ENCODE measurements at regions not wholly inside any gene's neighbourhood (a gene's known extent, or its start where the extent isn't known, plus 50 kb on each side); places are given as distances from the start of the nearest gene placed in this dataset.

- H3K27me3 ChIP-seq (ENCODE audit: control insufficient read depth in 3 of 3, insufficient read depth in 3 of 3, low read length in 3 of 3), result peaks cover 20 to 63% (median 28%) of the 10 kb centered on the region in 3 donors
- DNase-seq, result peak in 1 of 2 donors; percentile 39
- no peak for FAIRE-seq
- peak overlapping the region in 2 of 3 donors; percentile 32 to 38 for H3K27ac ChIP-seq (ENCODE audit: low read depth in 1 of 3, low read length in 2 of 3)
- no peaks in the 10 kb centered on the region for H3K36me3 ChIP-seq (ENCODE audit: control insufficient read depth in 3 of 3, insufficient read depth in 2 of 3, low read depth in 1 of 3, low read length in 3 of 3)
- 2 to 3% (median 2%) methylated on average over 42 to 43 of the region's 43 CpGs for WGBS, 3 donors
- peak overlapping the region in 1 of 3 donors; percentile 36 for H3K4me3 ChIP-seq (ENCODE audit: low read depth in 1 of 3, low read length in 3 of 3)
- H3K4me1 ChIP-seq (ENCODE audit: control insufficient read depth in 3 of 3, insufficient read depth in 2 of 3, low read depth in 1 of 3, low read length in 2 of 3), result peaks cover 0 to 6% (median 4%) of the 10 kb centered on the region in 3 donors
- no peaks in the 10 kb centered on the region for H3K9me3 ChIP-seq (ENCODE audit: control insufficient read depth in 2 of 2, insufficient read depth in 1 of 2, low read depth in 1 of 2, low read length in 1 of 2)
Measured at GRCh38 chr19:30224689-30225606, 147.2 kb upstream of the ZNF536 start.

- Histone ChIP-seq H3K9me3 (ENCODE audit: control insufficient read depth in 2 of 2, insufficient read depth in 1 of 2, low read depth in 1 of 2, low read length in 1 of 2) (no peaks in the 10 kb centered on the region), H3K27ac (ENCODE audit: low read depth in 1 of 3, low read length in 2 of 3) (peak overlapping the region in 1 of 3 donors; percentile 38), H3K4me3 (ENCODE audit: low read depth in 1 of 3, low read length in 3 of 3) (peak overlapping the region in 1 of 3 donors; percentile 25), H3K36me3 (ENCODE audit: control insufficient read depth in 3 of 3, insufficient read depth in 2 of 3, low read depth in 1 of 3, low read length in 3 of 3) (no peaks in the 10 kb centered on the region), H3K4me1 (ENCODE audit: control insufficient read depth in 3 of 3, insufficient read depth in 2 of 3, low read depth in 1 of 3, low read length in 2 of 3) (peaks cover 0 to 6% (median 4%) of the 10 kb centered on the region in 3 donors), H3K27me3 (ENCODE audit: control insufficient read depth in 3 of 3, insufficient read depth in 3 of 3, low read length in 3 of 3) (peaks cover 22 to 71% (median 28%) of the 10 kb centered on the region in 3 donors)
- FAIRE-seq, result no peak
- no peak for DNase-seq
- 1 to 5% (median 1%) methylated on average over 46 to 84 of the region's 84 CpGs for WGBS, 3 donors
Measured at GRCh38 chr19:30225676-30226463, 146.3 kb upstream of the ZNF536 start.

GRCh38 chr19:30226464-30227011, 145.6 kb upstream of the ZNF536 start:
- Histone ChIP-seq H3K36me3 (ENCODE audit: control insufficient read depth in 3 of 3, insufficient read depth in 2 of 3, low read depth in 1 of 3, low read length in 3 of 3) (no peaks in the 10 kb centered on the region), H3K9me3 (ENCODE audit: control insufficient read depth in 2 of 2, insufficient read depth in 1 of 2, low read depth in 1 of 2, low read length in 1 of 2) (no peaks in the 10 kb centered on the region), H3K4me3 (ENCODE audit: low read depth in 1 of 3, low read length in 3 of 3) (peak overlapping the region in 2 of 3 donors; percentile 11 to 46), H3K27me3 (ENCODE audit: control insufficient read depth in 3 of 3, insufficient read depth in 3 of 3, low read length in 3 of 3) (peaks cover 27 to 78% (median 28%) of the 10 kb centered on the region in 3 donors), H3K4me1 (ENCODE audit: control insufficient read depth in 3 of 3, insufficient read depth in 2 of 3, low read depth in 1 of 3, low read length in 2 of 3) (peaks cover 0 to 6% (median 4%) of the 10 kb centered on the region in 3 donors), H3K27ac (ENCODE audit: low read depth in 1 of 3, low read length in 2 of 3) (peak overlapping the region in 1 of 3 donors; percentile 38)
- WGBS, 3 donors, result 2 to 5% (median 3%) methylated on average over 29 of the region's 29 CpGs
- peak in 1 of 2 donors; percentile 32 for DNase-seq
- no peak for FAIRE-seq

GRCh38 chr19:30227012-30227621, 145.1 kb upstream of the ZNF536 start:
- Histone ChIP-seq H3K27ac (ENCODE audit: low read depth in 1 of 3, low read length in 2 of 3) (peak overlapping the region in 2 of 3 donors; percentile 22 to 63), H3K36me3 (ENCODE audit: control insufficient read depth in 3 of 3, insufficient read depth in 2 of 3, low read depth in 1 of 3, low read length in 3 of 3) (no peaks in the 10 kb centered on the region), H3K4me3 (ENCODE audit: low read depth in 1 of 3, low read length in 3 of 3) (peak overlapping the region; percentile 19 to 58 (median 46)), H3K27me3 (ENCODE audit: control insufficient read depth in 3 of 3, insufficient read depth in 3 of 3, low read length in 3 of 3) (peaks cover 25 to 73% (median 27%) of the 10 kb centered on the region in 3 donors), H3K9me3 (ENCODE audit: control insufficient read depth in 2 of 2, insufficient read depth in 1 of 2, low read depth in 1 of 2, low read length in 1 of 2) (no peaks in the 10 kb centered on the region), H3K4me1 (ENCODE audit: control insufficient read depth in 3 of 3, insufficient read depth in 2 of 3, low read depth in 1 of 3, low read length in 2 of 3) (peaks cover 0 to 6% (median 4%) of the 10 kb centered on the region in 3 donors)
- FAIRE-seq (no peak), DNase-seq (peak in 1 of 2 donors; percentile 16)
- WGBS, 3 donors, result 0 to 1% (median 0%) methylated on average over 29 to 35 of the region's 35 CpGs

GRCh38 chr19:30227661-30228112, 144.5 kb upstream of the ZNF536 start:
- peak overlapping the region in 2 of 3 donors; percentile 56 to 80 for H3K27ac ChIP-seq (ENCODE audit: low read depth in 1 of 3, low read length in 2 of 3)
- no peak for FAIRE-seq

GRCh38 chr19:30228113-30228834, 143.9 kb upstream of the ZNF536 start:
- H3K27ac ChIP-seq (ENCODE audit: low read depth in 1 of 3, low read length in 2 of 3), result peak overlapping the region in 2 of 3 donors; percentile 56 to 80
- no peaks in the 10 kb centered on the region for H3K9me3 ChIP-seq (ENCODE audit: control insufficient read depth in 2 of 2, insufficient read depth in 1 of 2, low read depth in 1 of 2, low read length in 1 of 2)
- 0 to 1% (median 1%) methylated on average over 60 to 62 of the region's 62 CpGs for WGBS, 3 donors
- peaks cover 17 to 68% (median 22%) of the 10 kb centered on the region in 3 donors for H3K27me3 ChIP-seq (ENCODE audit: control insufficient read depth in 3 of 3, insufficient read depth in 3 of 3, low read length in 3 of 3)
- no peaks in the 10 kb centered on the region for H3K36me3 ChIP-seq (ENCODE audit: control insufficient read depth in 3 of 3, insufficient read depth in 2 of 3, low read depth in 1 of 3, low read length in 3 of 3)
- peak overlapping the region; percentile 18 to 58 (median 50) for H3K4me3 ChIP-seq (ENCODE audit: low read depth in 1 of 3, low read length in 3 of 3)
- peaks cover 0 to 6% (median 4%) of the 10 kb centered on the region in 3 donors for H3K4me1 ChIP-seq (ENCODE audit: control insufficient read depth in 3 of 3, insufficient read depth in 2 of 3, low read depth in 1 of 3, low read length in 2 of 3)
- FAIRE-seq (no peak), DNase-seq (peak in 1 of 2 donors; percentile 45)

More at GRCh38 chr19:30227661-30228112, 144.5 kb upstream of the ZNF536 start:
- 0 to 1% (median 1%) methylated on average over 40 to 57 of the region's 57 CpGs for WGBS, 3 donors
- no peaks in the 10 kb centered on the region for H3K36me3 ChIP-seq (ENCODE audit: control insufficient read depth in 3 of 3, insufficient read depth in 2 of 3, low read depth in 1 of 3, low read length in 3 of 3)
- H3K27me3 ChIP-seq (ENCODE audit: control insufficient read depth in 3 of 3, insufficient read depth in 3 of 3, low read length in 3 of 3), result peaks cover 19 to 70% (median 24%) of the 10 kb centered on the region in 3 donors
- peak; percentile 25 to 83 for DNase-seq
- peaks cover 0 to 6% (median 4%) of the 10 kb centered on the region in 3 donors for H3K4me1 ChIP-seq (ENCODE audit: control insufficient read depth in 3 of 3, insufficient read depth in 2 of 3, low read depth in 1 of 3, low read length in 2 of 3)
- no peaks in the 10 kb centered on the region for H3K9me3 ChIP-seq (ENCODE audit: control insufficient read depth in 2 of 2, insufficient read depth in 1 of 2, low read depth in 1 of 2, low read length in 1 of 2)
- peak overlapping the region; percentile 19 to 58 (median 50) for H3K4me3 ChIP-seq (ENCODE audit: low read depth in 1 of 3, low read length in 3 of 3)

GRCh38 chr19:30228835-30229524, 143.2 kb upstream of the ZNF536 start:
- Histone ChIP-seq H3K36me3 (ENCODE audit: control insufficient read depth in 3 of 3, insufficient read depth in 2 of 3, low read depth in 1 of 3, low read length in 3 of 3) (no peaks in the 10 kb centered on the region), H3K4me1 (ENCODE audit: control insufficient read depth in 3 of 3, insufficient read depth in 2 of 3, low read depth in 1 of 3, low read length in 2 of 3) (peaks cover 0 to 6% (median 4%) of the 10 kb centered on the region in 3 donors), H3K27me3 (ENCODE audit: control insufficient read depth in 3 of 3, insufficient read depth in 3 of 3, low read length in 3 of 3) (peaks cover 17 to 66% (median 22%) of the 10 kb centered on the region in 3 donors), H3K4me3 (ENCODE audit: low read depth in 1 of 3, low read length in 3 of 3) (peak overlapping the region in 2 of 3 donors; percentile 22 to 37), H3K27ac (ENCODE audit: low read depth in 1 of 3, low read length in 2 of 3) (peak overlapping the region in 2 of 3 donors; percentile 4 to 67), H3K9me3 (ENCODE audit: control insufficient read depth in 2 of 2, insufficient read depth in 1 of 2, low read depth in 1 of 2, low read length in 1 of 2) (no peaks in the 10 kb centered on the region)
- 3 to 7% (median 4%) methylated on average over 30 to 35 of the region's 35 CpGs for WGBS, 3 donors
- FAIRE-seq (no peak), DNase-seq (peak in 1 of 2 donors; percentile 40)

Data from small intestine (tissue), 7 donors.